LNCaP clone FGC (cell line): ENCODE measurements at regions not wholly inside any gene's neighbourhood (a gene's known extent, or its start where the extent isn't known, plus 50 kb on each side); places are given as distances from the start of the nearest gene placed in this dataset.

ENCODE experiments used
- DNase-seq: peaks from one replicate; pipeline ENCODE4 v3.0.0-alpha.2; 2011; ENCODE audit warnings: low read depth
- H3K4me3 ChIP-seq: 2 replicates; pipeline ENCODE4 v1.5.1; 2011; ENCODE audit warnings: mild to moderate bottlenecking, low read depth, low read length, control low read depth
- TF ChIP-seq, protein P1 (sequence below): IDR thresholded peaks from 2 replicates; pipeline ENCODE4 v1.5.1; 2012; ENCODE audit warnings: mild to moderate bottlenecking; ENCODE audit not compliant: control insufficient read depth, insufficient read depth; ENCODE audit errors: extremely low read depth

DNA sequence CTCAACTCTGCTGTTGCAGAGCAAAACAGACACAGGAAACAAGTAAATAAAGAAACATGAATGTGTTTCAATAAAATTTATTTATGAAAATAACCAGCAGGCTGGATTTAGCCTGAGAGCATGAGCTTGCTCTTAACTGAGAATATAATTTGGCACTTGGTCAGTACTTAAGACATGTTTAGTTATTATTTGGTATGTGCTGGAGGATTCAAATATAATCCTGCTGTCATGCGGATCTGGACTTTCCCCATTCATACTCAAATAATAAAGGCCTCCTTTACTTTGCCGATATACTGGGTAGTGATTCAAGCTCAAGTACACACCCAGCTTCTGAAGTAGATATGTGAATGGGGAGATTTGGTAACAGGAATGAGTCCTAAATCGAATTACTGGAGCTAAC lies 465.5 kb upstream of the HS3ST1 start:
- DNase-seq: no peak
- TF ChIP-seq, protein P1, sequence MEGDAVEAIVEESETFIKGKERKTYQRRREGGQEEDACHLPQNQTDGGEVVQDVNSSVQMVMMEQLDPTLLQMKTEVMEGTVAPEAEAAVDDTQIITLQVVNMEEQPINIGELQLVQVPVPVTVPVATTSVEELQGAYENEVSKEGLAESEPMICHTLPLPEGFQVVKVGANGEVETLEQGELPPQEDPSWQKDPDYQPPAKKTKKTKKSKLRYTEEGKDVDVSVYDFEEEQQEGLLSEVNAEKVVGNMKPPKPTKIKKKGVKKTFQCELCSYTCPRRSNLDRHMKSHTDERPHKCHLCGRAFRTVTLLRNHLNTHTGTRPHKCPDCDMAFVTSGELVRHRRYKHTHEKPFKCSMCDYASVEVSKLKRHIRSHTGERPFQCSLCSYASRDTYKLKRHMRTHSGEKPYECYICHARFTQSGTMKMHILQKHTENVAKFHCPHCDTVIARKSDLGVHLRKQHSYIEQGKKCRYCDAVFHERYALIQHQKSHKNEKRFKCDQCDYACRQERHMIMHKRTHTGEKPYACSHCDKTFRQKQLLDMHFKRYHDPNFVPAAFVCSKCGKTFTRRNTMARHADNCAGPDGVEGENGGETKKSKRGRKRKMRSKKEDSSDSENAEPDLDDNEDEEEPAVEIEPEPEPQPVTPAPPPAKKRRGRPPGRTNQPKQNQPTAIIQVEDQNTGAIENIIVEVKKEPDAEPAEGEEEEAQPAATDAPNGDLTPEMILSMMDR: no peak
- no peak overlapping the region for H3K4me3 ChIP-seq

DNA sequence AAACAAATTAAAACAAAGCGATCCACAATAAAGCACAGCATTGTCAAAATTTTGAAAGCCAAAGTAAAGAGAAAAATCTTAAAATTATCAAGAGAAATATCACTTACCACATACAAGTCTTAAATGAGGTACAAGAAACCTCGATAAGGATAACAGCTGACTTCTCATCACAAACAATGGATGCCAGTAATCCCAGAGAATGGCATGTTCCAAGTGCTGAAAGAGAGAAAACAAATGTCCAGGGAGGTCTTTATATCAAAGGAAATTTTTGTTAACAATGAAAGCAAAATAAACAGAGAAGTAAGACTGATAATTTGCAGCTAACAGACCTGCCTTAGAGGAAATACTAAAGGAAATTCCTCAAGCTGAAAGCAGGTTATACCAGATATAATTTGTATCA lies 460.4 kb upstream of the HS3ST1 start:
- no peak overlapping the region for H3K4me3 ChIP-seq
- TF ChIP-seq, protein P1: no peak
- no peak for DNase-seq

DNA sequence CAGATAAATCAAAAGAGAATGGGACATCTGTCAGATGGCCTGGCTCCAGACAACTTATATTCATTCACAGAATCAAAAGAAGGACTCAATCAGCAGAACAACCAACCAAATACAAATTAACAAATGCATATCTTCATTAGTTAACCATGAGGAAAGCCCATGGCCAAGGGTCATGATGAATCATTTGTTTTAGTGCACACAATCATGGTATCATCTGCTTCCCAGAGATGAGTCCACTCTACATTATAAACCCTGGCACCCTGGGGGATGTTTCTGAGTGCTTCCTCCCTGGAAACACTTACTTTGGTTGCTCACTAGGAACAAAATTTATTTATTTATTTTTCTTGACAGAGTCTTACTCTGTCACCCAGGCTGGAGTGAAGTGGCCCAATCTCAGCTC lies 453.3 kb upstream of the HS3ST1 start:
- no peak overlapping the region for H3K4me3 ChIP-seq
- TF ChIP-seq, protein P1: no peak
- no peak for DNase-seq

DNA sequence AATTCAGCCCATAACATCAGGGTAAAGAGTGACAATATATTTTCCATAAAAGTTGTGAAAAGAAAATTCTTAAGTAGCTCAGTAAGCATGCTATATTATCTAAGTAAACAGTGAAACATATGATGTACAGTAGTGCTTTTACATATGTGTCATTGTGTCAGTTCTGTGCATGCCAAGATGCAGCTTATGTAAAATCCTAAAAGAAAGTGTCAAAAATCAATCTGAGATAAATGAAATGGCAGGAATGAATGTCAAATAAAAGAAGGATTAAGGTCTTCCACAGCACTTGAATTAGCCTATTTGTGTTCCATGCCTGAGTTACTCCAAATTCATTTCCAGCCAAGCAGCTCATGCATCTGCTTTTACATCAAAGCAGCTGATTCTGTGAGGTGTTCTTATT lies 452.7 kb upstream of the HS3ST1 start:
- no peak overlapping the region for H3K4me3 ChIP-seq
- TF ChIP-seq, protein P1: no peak
- no peak for DNase-seq

DNA sequence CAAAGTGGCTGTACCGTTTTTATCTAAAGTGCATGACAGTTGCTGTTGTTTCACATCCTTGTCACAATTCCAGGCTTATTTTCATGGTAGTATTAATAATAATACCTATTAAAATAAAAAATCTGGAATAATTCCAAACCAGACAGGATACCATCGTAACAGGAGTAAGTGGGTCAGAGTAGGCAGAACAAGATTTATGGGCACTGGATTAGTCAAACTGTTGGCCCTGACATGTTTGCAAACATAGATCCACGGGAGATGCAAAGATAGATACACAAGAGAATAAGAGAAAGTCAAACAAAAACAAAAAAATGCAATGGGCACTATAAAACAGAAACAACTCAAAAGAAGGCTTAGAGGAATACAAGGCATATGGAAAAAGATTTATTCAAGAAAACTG lies 449.5 kb upstream of the HS3ST1 start:
- DNase-seq: peak; percentile 92
- TF ChIP-seq, protein P1: no peak

DNA sequence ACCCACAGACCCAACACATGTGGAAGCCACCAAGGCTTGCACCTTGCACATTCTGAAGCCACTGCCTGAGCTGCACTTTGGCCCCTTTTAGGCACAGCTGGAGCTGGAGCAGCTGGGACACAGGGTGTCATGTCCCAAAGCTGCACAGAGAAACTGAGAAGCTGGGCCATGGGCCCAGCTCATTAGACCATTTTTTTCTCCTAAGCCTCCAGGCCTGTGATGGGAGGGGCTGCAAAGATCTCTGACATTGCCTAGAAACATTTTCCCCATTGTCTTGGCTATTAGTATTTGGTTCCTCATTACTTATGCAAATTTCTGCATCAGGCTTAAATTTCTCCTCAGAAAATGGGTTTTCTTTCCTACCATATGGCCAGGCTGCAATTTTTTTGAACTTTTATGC lies 447.4 kb upstream of the HS3ST1 start:
- no peak for DNase-seq
- TF ChIP-seq, protein P1: no peak
- H3K4me3 ChIP-seq: no peak overlapping the region

More for the DNA sequence above, 449.5 kb upstream of the HS3ST1 start:
- no peak overlapping the region for H3K4me3 ChIP-seq

DNA sequence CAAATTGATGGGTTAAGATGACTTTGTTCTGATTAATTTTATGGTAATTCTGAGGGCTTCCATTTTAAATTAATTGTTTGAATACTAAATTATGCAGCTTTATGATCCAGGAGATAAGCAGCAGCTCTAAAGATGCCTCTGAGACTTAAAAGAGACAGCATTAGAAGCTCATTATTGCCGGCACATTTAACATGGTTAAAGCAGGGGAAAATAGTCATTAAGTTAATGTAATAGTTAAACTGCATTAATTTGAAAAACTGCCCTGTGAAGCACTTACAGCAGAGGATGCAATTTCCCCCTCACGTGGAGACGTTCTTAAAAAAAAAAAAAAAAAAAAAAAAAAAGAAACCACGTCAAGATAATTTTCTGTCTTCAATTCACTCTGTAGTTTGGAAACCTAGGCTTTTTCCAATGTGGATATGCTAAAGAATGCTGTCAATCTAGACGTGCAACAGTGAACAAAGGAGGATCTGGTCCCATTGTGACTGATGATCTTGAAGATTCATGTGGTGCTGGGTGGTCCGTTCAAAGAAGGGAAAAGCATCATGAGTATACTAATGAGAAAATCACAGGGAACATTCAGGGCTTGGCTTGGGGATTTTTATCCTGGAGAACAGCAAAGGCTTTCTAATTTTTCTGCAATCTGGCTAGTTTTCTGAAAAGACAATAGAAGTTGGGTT lies 440.6 kb upstream of the HS3ST1 start:
- TF ChIP-seq, protein P1: no peak
- H3K4me3 ChIP-seq: no peak overlapping the region
- no peak for DNase-seq
